ENCODE measurements at regions not wholly inside any gene's neighbourhood (a gene's known extent, or its start where the extent isn't known, plus 50 kb on each side); places are given as distances from the start of the nearest gene placed in this dataset.
A peak's percentile ranks its signal among the peaks of the same experiment; 100 is the strongest.

DNA sequence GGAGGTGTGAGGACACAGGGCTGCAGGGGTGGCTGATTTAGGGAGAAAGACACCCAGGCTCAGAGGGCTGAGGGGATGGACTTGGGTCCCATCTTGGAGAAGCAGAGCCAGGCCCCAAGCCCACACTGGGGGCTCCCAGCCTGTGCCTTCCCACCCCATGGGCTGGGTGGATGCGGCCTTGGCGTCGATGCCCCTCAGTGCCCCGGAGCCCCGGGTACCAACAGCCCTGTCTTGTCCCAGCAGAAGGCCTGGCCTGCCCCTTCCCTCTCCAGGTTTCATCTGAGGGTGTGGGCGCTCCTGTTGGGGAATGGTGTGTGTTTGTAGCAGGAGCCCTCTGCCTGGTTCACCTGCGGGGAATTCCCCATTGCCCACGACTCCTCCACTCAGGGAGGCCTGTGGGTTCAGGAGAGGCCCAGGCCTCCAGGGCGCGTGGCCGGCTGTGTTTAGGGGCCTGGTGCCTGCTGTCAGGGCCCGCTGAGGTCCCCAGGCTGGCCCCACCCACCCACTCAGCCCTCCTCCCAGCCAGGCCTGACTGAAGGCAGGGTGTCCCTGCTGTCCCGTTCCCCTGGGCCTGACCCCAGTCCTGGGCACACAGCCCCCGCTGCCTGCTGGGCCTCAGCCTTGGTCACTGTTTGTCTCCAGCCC, 51.1 kb upstream of the BEGAIN start:
- no peak for DNase-seq

DNA sequence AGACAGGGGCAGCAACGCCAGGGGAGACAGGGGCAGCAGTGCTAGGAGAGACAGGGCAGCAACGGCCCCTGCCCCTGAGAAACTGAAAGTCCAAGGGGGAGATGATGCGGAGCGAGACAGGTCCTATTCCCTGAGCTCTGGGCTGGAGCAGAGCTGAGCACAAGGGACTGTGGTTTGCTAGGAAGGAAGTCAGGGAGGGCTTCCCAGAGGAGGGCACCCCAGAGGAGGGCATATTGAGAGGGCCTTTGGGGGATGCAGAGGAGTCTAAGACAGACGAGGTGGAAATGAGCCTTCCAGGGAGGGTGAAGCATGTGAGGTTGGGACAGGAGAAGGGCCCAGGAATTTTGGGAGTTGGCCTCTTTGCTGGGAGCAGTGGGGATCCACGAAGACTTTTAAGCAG, 52.1 kb upstream of the BEGAIN start:
- no peak for DNase-seq

DNA sequence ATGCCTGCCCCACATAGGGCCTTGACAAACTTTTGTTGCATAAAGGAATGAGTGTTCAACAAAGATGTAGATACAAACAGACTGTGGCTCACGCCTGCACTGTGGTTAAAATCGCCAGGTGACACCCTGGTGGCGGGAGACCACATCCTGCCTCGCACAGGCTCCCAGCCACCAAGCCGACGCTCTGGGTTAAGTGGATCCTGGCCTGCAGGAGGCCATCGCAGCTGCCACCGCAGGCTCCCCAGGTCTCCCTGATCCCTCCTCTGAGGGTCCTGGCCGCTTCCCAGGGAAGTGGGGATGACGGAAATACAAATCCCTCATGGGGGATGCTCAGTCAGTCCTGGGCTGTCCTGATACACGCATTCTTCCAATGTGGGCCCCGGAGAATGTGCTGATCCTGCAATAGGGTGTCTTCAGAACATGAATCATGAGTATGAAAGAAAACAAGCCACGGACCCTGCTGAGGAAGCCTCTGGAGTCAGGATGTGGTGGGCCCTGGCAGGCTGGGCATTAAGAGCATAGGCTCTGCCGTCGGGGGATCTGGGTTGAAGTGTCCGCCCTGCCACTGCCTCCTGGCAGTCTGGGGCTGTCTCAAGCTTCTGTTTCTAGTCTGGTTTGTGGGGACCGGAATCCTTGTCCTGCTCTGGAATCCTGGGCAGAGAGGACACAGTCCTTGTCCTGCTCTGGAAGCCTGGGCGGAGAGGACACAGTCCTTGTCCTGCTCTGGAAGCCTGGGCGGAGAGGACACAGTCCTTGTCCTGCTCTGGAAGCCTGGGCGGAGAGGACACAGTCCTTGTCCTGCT, 53.5 kb upstream of the BEGAIN start:
- no peak for DNase-seq

DNA sequence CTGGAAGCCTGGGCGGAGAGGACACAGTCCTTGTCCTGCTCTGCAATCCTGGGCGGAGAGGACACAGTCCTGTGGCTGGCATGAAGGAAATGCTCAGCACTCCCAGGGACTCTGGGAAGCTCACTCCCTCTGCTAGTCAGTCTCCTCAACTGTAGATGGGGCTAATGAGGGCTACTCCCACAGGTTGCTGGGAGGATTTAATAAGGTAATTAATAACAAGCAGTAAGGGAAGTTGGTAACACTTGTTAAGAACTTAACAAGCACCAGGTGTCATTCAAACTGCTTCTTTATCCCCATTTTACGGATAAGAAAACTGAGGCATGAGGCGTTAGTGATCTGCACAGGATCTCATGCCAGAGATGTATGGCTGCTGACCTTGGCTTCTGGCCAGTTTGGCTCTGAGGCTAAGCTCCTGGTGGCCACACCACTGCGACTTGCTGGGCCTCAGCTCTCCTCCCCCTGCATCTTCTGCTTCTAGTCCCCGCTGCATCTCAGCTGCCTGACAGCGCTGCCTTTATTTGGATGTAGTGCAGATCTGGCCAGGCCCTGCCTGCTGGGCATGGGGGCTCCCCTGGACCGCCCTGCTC, 54.1 kb upstream of the BEGAIN start:
- no peak for DNase-seq

DNA sequence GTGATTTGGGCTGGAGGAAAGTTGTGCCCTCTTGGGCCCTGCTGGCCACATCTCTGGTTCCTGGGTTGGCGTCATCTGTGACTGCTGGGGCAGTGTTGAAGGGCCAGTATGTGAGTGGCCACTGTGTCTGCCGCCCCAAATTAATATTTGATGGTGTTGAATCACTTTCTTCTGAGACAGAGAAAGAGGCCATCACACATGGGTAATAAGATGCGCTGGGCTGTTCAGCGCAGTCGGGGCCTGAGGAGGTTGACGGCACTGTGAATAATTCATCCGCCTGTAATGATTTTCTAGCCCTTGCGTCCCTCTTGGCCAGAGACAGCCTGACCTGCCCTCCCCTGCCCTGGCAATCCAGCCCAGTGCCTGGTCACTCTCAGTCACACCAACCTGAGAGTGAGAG, 56.2 kb upstream of the BEGAIN start:
- no peak for DNase-seq

DNA sequence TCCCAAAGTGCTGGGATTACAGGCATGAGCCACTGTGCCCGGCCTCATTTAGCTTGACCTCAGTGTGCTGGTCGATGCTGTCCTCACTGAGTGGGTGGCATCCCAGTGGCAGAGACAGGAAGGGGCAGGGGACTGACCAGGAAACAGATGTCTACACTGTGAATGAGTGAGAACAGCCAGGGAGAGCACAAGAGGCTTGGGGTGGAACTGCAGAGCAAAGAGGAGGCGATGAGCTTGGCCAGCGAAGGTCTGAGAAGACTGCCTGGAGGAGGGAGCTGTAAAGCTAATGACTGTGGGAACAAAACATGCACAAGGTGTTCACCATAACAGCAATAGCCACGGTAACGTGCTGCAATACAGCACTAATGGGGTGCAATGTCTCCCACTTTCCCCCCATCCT, 57.2 kb upstream of the BEGAIN start:
- DNase-seq: no peak

DNA sequence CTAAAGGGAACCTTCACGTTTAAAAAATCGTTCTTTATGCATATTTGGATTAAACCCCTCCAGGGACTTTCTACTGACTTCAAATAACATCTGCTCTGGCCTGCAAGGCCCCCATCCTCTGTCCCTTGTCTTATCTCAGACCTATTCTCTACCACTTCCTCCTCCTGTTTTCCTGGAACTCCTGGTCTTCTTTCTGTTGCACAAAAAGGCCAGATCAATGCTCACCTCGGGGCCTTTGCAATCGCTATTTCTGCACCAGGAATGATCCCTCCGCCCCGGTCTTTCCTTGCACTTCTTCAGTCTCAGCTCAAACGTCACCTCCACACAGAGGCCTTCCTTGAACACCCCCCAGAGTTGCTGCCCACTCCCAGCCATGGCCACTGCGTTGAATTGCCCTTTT, 57.6 kb upstream of the BEGAIN start:
- DNase-seq: no peak

DNA sequence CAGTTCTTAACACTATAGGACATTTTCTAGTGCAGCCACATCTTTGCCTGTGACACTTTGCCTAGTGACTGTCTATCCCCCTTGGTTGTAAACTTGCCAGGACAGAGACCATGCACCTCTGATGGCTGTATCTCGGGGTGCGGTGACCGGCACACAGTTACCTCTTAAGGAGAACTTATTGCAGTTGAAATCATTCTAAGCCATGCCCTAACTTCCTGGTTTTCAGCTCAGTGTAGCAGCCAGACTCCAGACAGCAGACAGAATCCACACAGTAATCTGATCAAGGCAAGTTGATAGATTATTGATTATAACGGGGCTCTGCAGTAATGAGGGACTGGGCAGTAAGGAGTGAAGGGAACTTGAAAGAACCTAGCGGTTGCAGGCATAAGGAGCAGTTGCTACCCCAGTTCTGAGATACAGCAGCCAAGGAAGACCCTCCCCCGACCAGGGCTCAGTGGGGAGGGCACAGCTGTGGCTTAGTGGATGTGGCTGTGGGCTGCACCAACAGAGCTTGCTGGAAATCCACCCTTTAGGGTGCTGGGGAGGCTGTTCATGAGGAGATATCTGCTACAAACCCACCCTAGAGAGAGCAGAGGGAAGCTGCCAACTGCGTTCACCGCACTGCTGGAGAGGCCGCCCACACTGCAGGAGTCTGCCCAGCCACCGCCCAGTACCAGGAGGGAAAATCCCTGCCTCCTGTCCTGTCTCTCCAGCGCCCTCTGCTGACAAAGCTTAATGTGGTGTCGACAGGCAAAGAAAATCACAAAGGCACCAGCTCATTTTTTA, 58.2 kb upstream of the BEGAIN start:
- peak in 48 of 56 donors; percentile 13 to 85 (median 56) for DNase-seq

DNA sequence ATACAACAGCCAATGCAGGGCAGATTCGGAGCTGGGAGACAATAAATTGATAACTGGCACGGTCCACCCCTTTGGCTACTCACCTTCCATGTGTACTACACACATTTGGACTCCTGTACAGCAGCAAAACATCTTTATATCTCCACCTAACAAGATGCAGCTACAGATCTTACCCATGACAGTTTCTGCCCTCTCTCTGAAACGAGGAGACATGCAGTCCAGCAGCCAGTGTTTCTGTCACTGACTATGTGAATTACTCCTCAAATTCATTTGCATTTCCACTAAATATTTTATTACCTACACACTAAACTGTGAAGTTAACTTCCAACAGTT, 58.7 kb upstream of the BEGAIN start:
- no peak for DNase-seq

DNA sequence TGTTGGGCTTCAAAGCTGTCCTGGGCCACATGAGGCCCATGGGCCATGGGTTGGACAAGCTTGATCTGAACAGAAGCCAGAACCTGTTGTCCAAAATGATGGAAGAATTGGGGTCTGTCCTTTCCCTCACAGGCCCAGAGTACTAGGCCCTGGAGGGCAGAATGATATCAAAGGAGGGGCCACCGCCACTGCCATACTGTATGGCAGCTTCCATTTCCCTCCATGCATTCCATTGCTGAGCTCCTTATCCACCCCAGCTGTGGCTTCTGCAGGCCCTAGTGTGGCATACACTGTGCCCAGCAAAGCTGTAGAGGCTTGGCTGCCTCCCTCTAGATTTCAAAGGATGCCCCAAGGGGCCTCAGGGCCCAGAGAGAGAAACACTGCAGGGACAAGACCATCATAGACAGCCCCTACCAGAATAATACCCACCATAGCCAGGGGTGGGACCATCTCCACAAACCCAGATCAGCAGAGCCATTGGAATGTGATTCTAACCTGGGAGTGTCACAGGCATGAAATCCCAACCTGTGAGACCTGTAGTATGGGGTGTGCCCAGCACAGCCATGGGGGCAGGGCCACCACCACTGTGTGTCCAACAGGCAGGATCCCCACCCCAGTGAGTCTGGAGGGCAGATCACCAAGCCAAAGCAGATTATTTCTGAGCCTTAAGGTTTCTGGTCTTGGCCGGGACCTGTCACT, 61.4 kb upstream of the BEGAIN start:
- DNase-seq: no peak

DNA sequence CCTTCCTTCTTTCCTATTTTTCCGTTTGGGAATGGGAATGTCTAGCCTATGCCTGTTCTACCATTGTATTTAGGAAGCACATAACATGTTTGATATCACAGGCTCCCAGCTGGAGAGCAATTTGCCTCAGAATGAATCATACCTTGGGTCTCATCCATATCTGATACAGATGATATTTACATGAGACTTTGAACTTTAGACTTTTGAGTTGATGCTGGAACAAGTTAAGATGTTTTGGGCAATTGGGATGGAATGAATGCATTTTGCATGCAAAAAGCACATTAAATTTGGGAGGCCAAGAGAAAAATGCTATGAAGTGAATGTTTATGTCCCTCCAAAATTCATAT, 61.9 kb upstream of the BEGAIN start:
- DNase-seq: no peak

DNA sequence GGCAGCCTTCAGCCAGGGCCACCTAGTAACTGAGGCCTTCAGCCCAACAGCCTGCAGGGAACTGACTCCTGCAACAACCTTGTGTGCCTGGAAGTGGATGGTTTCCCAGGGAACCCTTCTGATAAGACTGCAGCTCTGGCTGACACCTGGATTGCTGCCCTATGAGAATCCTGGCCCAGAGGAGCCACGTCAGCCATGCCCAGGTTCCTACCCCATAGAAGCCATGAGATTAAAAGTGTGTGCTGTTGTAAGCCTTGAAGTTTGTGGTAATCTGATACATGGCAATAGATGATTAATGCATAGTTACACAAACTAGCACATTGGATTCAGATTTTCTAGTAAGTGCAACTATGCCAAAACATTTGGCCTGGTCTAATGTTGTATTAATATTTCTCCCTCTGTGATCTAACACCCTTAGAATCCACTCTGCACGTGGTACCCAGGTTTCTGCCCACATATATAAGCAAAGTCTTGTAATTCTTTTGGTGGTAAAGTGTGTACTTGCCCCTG, 64.8 kb upstream of the BEGAIN start:
- no peak for DNase-seq

DNA sequence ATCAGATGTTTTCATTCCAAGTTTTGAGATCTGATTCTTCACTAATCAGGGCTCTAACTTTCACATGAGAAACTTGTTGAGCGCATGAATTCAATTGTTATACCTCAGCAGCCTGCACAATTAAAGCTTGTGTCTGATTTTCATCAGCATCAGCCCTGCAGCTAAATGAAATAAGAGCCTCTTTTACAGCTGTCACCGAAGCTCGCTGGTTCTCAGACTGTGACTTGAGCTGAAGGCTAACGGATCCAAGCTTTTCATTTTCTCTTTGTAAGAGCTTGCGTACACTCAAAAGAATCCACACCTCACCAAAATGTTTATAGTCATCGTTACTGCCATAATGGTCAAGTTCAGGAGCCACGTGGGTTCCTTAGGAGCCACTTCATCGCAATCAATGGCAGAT, 65.5 kb upstream of the BEGAIN start:
- no peak for DNase-seq

DNA sequence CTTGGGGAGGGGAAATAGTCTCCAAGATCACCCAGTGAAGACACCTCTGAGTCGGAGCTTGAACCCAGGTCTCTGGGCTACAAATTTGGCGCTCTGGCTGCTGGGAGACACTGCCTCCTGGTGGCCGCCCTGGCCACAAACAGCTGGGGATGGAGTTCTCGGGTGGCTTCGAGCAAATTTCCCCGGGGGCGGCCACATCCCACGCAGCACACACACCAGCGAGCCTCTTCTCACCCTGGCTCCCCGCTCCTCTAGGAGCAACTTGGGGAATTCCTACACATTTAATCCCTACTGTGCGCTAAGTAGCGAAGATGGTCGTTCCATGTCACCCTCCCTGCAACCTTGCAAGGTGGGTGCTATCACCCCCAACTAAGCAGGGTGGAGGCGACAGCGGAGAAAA, 66.2 kb upstream of the BEGAIN start:
- DNase-seq: no peak

DNA sequence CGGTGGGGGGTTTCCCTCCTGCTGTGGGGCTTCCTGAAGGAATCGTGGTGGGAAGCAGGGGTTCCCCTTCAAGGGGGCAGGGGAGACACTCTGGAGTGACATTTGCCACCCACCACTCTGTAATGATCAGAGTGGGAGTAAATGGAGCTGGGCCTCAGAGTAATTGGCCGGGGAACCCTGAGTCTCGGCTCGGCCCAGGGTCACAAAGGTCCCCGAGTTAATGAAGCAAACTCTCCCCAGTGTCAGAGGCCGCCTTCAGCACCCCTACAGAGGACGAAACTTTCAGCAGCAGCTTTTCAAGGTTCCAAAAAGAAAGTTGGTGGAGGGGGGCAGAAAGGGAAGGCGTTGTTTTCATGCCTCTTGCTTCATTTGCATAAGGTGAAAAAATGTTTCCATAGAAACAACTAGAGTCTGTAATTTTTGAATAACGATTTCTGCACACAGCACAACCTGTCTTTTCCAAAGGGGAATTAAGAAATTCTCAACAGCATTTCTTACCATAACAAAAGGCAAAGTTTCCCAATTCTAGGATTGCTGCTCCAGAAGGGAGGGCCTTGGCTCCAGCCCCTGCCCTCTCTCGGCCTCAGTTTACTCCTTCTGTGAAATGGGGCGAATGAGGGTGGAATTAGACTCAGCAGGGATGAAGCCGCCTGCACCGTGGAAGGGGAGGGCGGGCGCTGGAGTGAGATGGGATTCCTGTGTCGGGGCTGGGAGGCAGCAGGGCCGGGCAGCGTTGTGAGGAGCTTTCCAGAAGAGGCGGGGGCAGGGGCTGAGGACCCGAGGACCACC, 67.0 kb upstream of the BEGAIN start:
- DNase-seq: no peak

DNA sequence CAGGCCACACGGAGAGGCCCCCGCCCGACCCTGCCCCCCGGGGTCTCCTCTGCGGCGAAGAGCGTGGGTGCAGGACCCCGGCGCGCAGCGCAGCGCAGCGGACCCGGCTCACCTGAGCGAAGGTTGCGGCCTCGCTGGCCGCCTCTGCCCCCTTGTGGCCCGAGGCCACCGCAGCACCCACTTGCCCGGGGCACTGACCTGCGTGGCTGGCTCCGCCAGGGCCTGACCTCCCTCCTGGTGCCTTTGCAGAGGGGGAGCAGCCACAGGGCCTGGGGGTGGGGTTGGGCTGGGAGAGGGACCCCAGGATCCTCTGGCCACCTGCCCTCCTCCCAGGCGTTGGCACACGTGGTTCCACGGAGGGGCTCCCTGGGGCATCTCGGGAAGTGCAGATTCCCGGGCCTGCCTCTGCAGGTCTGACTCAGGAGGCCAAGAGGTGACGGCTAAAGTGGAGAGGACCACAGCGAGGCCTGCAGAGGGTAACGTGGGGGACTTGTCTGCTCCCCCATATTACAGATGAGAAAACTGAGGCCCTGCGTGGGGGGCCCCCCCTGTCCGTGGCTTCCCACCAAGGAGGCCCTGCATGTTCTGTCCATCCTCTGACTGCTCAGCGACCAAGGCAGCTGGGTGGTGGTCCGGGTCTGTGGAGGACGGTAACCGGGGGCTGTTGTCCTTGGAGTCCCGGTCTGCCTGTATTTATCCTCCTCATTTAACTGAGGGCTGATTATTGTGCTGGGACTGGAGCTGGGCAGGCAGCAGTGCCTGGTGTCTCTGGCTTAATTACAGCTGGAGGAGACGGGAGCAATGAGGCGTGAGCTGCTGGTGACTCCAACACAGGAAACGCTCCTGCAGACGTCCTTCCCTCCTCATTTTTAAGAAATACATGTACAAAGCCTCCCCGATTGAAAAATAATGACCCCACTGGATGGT, 67.9 kb upstream of the BEGAIN start:
- DNase-seq: peak in 1 of 56 donors; percentile 26

DNA sequence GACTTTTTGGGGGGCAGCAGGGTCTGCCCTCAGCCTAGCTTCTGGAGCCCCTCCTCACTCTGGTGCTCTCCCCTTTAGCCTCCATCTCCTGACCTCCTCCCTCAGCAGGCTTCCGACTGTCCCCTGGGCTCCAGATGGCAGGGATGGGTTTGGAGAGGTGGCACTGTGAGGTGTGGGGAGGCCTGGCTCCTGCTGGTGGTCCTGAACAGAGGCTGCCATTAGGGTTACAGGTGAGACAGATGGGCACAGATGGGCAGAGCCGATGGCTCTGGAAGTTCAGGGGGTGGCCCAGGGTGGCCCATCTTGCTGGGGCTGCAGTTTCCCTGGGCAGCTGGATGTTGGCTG, 68.5 kb upstream of the BEGAIN start:
- DNase-seq: no peak

DNA sequence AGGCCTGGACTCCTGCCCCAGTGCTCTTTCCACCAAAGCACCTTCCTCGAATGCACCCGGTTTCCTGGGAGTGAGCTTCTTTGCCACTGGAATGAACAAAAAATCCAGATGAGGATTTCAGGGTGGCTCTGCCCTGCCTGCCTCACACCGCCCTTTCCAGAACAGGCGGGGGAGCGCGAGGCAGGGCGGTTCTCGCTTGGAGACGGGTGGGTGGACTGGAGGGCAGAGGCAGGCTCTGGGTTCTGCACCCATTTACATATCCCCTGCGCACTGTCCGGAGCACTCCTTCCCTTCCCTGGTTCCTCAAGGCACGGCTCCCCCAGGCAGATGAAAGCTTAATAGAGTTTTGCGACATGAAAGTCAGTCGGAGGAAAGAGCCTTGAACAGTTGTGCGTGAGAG, 69.7 kb upstream of the DLK1 start:
- DNase-seq: no peak

DNA sequence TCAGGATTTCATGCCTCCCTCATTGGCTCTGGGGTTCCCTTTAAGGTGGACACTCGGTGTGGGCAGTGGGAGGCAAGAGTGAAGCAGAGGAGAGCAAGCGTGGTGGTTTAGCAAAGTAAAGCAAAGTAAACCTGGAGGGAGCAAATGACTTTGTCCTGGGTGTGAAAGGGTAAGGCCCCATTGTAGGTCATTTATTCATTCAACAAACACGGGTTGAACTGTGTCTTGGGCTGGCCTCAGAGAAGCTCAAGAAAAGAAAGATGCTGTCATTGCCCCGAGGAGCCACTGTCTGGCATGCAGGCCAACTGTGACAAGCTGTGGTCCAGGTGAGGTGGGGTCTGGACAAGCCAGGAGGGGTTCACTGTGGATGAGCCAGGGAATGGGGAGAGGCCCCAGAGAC, 68.9 kb upstream of the DLK1 start:
- DNase-seq: no peak

Measured in amygdala (tissue), 56 donors.